Renal cortical epithelial cell (primary cell): ENCODE measurements at regions not wholly inside any gene's neighbourhood (a gene's known extent, or its start where the extent isn't known, plus 50 kb on each side); places are given as distances from the start of the nearest gene placed in this dataset.
"Not testable (repeated sequence)": the region's sequence is repeated elsewhere in the genome, so short reads cannot be mapped to it uniquely, and the experiment has no call there.

ENCODE experiments used
- DNase-seq: peaks from one replicate; pipeline ENCODE4 v3.0.0-alpha.2; 2011; ENCODE audit warnings: low read depth

DNA sequence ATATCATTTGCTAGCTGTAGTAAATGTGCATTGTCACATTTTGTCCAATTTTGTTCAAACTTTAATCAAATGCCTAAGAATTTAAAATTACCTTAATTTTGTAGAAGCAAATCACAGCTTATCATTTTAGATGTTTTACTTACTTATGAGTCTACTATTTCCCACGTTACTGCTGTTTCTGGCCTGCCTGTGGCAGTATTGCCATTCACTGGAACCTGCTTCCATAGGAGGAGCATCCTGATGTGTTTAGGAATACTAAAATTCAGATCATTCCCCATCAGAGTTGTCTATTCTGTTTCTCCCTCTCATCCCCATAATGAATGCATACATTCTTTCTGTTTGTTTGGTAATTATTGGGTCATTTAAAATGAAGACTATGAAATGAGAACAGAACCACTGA lies 119.5 kb upstream of the SNRPN start:
- DNase-seq: no peak

DNA sequence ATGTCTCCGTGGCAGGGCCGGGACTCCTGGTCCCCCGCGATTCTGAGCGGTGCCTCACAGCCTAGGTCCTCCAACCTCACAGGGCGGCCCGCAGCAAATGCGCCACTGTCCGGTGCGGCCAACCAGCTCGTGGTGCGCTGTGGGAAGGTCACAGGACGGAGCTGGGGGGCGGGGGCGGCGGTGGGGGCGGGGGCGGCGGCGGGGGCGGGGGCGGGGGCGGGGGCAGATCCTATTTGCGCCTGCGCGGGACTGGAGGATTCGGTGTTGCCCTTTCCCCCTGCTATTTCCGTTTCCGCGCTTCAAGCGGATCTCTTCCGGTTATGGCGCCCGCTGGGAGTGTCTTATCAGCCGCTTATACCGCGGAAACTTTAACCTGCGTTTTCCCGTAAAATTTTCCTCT lies 106.7 kb upstream of the SNRPN start:
- no peak for DNase-seq

DNA sequence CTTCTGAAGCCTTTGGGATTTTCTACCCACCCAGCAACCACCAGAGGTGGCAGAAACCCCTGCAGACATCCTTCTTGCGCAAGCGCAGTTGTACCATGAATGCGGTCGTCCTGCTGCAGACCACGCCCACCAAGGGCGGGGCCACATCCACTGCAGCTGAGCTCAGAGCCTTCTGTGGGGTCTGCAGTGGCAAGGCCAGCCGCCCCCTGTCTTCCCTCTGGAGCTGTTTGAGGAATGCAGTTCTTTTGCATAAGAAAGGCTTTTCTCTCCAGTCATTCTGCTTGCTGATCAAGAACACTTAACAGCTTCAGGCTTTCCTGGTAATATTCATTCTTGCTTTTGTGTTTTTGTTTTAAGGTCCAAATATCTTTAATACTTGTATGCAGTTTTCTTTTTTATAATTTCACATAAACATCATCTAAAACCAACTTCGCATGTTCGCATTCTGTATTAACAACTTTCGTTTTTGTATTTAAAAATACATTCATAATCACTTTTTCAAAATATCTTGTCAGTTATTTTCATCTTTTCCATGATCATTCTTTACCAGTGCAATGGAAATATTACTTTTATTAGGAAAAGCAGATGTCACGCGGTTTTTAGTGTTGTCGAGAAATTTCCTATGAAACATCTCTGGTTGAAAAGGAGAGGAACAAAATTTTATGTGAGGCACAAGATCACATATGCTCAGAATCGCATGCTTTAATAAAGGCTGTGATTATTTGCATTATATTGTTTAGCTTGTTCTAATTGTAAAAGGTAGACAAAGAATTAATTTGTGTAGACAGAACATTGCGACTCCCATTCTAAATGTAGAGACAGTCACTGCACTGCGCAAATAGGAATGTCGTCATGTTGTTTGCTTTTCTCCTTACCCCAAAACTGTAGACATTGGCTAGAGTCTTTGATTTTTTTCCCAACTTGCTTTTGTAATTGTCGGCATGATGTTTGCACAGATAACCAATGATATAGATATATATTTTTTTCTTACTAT lies 98.1 kb upstream of the SNRPN start:
- DNase-seq: no peak

DNA sequence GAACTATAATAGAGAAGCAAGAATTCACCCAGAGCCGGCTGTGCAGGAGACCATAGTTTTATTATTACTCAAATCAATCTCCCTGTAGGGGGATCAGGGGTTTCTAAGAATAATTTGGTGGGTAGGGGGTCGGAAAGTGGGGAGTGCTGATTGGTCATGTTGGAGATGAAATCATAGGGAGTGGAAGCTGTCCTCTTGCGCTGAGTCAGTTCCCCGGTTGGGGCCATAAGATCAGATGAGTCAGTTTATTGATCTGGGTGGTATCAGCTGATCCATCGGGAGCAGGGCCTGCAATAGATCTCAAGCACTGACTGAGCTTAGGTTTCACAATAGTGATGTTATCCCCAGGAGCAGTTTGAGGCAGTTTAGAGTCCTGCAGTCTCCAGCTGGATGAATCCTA lies 97.0 kb upstream of the SNRPN start:
- DNase-seq: no peak

DNA sequence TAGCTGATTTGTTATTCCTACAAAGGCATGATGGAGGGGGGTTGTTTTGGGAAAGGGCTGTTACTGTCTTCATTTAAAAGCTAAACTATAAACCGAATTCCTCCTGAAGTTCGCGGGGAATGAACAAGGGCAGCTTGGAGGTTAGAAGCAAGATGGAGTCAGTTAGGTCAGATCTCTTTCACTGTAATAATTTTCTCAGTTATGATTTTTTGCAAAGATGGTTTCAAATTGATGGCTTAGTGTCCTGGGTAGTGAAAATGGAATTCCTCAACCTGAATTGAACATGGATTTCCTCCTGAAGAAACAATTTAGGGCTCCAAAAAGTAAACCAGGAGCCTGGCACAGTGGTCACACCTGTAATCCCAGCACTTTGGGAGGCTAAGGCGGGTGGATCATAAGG lies 96.6 kb upstream of the SNRPN start:
- DNase-seq: not testable (repeated sequence)

DNA sequence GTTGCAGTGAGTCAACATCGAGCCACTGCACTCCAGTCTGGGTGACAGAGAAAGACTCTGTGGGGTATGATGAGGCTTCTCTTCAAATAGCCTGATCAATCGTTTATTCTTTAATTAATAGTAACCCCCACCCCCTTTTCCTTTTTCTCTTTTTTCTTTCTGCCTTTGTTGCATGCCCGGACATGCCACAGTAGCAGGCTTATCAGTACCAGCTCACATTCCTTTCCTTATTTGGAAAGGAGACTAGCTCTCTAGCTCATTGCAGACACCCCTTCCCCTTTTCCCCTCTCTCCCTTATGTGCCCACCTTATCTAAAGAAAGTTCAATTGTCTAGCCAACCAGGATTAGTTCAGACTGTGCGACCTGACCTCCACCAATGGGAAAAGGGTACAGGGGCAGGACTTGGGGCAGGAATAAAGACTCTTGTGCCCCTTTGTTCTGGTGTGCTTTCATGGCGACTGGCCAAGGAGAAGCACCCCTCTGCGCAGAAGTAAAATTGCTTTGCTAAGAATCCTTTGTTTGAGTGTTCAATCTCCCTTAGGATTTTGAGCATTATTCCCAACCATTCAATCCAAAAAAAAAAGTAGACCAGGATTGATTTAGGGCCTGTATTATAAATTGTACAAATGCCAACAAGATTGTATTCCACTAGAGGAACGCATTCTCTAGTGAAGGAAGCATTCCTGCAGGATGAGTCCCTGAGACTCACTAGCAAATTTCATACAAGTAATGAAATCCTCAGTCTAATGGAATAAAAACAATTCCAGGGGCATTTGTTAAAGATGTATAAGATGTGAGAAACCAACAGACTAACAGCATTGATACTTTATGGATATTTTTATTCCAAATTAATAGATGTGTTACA lies 95.8 kb upstream of the SNRPN start:
- DNase-seq: no peak

DNA sequence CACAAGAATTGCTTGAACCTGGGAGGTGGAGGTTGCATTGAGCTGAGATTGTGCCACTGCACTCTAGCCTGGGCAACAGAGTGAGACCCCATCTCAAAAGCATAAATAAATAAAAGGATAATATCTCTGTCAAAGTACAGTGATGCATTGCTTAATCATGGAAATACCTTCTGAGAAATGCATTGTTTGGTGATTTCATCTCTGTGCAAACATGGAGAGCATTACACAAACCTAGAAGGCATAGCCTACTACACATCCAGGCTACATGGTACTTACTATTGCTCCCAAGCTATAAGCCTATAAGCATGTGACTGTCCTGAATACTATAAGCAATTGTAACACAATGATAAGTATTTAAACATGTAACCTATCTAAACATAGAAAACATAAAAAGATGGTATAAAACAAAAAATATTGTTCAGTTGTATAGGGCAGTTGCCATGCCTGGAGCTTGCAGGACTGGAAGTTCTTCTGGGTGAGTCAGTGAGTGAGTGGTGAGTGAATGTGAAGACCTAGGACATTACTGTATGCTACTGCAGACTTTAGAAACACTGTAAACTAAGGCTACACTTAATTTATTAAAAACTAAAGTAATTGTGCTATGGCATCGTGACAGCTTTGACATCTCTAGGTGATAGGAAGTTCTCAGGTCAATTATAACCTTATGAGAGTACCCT lies 93.6 kb upstream of the SNRPN start:
- DNase-seq: no peak

DNA sequence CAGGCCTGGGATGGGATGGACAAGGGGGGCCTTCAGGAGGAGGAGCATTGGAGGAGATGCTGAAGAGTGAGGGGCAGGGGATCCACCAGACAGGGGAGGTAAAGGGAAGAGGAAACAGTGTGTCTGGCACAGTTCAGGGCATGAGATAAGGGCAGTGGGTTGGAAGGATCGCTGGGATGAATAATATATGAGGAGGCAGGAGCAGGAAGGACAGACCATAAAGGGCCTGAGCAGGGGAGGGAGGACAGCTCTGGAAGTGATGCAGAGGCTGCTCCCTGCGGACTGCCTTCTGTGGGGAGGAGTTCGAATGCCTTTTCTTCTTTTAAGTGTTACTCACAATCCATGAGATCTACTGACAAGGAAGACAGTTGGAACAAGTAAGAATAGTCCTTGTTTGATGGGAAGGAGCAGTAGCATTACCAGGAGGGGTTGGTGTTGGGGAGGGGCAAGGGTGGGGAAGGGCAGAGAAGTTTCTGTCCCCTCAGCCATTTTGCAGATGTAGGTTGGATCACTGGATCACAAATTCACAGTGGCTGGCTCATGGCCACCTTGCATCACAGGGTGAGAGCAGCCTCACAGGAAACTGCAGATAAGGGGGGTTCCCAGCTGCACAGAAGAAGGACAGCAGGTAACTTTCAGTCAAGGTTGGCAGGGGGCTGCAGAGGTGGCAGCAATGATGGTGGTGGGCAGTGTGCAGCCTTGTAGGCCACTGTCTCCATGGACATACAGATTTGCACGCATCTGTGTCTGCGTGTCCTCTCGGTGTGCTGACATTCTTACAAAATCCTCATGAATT lies 91.9 kb upstream of the SNRPN start:
- DNase-seq: no peak

DNA sequence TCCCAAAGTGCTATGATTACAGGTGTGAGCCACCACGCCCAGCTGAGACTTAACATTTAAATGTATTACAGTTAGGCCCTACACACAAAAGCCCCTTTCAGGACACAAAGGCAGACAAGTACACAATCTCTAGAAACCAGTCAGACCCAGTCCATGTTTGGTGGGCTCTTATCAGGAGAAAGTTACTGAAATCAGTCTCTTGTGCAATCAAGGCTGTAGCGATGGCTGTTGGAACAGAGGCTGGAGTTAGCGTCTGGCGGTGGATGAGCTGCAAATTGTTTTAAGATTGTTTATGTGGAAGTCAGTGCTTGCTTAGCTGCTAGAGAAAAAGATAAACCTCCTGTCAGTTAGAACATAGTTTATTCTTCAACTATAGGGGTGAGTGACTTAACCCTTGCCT lies 89.5 kb upstream of the SNRPN start:
- DNase-seq: no peak

DNA sequence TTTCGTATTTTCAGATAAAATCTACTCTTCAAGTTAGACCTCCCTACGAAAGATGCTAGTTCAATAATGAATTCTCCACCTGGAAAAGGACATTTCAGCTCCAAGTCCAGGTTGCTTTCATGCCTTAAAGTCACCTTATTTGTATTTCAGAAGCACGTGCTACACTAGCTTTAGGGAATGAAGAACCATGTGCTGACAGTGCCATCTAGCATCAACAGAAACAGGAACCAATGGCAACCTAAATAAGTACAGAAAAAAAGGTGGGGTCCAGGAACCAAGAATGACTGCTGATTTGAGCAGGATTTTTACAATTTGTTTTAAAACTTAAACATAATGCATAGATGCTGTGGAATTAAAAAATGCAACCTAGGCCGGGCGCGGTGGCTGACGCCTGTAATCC lies 77.6 kb upstream of the SNRPN start:
- DNase-seq: no peak

DNA sequence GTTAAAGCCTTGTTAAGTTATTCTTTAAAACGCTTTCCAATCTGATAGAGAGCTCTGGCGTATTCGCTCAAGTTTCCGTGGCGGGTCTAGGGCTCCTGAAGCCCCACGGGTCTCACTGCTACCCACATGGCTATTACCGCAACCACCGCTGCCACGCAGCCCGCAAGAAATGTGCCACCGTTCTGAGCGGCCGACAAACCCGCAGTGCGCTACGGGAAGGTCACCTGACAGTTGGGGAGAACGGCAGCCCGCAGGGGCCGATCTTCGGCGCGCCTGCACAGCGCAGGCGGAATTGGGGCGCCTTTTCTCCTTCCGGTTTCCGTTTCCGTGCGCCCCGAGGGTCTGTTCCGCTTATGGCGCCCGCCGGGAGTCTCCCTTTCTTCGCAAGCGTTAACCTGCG lies 76.6 kb upstream of the SNRPN start:
- no peak for DNase-seq

DNA sequence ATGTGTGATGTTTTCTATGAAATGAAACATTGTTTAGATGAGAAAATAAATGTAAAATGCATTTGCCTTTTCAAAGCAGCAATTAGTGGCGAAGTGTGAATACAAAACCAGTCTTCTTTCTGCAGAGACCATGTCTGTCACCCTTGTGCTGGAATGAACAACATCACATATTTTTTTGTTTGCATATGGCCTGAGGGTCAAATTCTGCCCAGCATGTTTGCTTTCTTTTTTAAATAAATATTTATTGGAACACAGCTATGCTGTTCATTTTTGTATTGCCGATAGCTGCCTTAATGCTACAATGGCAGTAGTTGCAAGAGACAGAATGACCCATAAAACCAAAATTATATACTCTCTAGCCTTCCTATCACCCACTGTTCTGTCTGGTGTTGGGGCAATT lies 75.3 kb upstream of the SNRPN start:
- DNase-seq: no peak

DNA sequence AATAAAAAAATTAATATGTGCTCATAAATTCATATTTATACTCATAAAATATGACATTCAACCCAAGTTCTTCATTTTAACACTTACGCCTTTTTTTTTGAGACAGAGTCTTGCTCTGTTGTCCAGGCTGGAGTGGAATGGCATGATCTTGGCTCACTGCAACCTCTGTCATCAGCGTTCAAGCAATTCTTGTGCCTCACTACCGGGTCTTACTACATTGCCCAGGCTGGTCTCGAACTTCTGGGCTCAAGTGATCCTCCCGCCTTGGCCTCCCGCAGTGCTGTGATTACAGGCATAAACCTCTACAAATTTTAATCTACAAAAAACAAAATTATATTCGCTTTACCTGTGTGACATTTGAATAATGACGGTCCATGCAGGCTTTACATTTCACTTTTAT lies 74.1 kb upstream of the SNRPN start:
- DNase-seq: no peak

DNA sequence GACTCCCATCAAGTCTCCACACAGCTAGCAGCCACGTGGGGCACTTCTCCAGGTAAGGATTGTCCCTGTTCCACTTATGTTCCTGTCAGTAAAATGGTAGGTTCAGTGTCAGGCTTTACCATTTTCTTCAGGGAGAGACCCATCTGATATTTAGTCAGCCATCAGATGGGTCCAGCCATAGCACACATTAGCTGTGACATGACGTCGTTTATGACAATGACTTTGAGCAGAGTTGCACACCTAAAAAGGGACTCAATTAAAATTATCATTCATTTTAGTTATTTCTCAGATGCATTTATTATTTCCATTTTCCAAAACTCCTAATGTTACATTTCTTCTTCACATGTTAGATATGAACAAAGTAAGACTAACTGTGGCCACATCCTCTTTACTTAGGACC lies 68.2 kb upstream of the SNRPN start:
- DNase-seq: no peak

DNA sequence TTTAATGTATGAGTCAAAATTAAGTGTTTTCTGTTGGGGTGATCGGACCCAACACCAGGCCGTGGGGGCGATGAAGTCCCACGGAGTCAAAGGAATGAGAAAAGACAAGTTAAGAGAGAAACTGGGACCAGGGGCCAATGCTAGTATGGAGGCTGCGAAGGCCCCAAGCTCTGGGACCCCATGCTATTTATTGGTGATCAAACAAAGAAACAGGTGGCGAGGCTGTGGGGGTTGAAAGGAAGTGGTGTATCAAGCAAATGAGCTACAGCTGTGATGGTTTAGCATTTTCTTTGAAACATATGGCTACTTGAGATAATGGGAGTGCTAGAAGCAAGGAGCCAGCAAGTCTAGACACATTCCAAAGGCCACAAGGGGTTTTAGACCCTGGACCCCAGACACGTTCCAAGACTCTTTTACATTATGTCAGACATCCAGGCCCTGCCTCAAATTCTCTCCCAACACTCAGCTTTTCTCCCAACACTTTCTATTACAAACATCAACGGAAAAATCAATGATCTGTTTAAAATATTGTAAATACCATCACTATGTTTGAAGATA lies 56.0 kb upstream of the SNRPN start:
- no peak for DNase-seq

DNA sequence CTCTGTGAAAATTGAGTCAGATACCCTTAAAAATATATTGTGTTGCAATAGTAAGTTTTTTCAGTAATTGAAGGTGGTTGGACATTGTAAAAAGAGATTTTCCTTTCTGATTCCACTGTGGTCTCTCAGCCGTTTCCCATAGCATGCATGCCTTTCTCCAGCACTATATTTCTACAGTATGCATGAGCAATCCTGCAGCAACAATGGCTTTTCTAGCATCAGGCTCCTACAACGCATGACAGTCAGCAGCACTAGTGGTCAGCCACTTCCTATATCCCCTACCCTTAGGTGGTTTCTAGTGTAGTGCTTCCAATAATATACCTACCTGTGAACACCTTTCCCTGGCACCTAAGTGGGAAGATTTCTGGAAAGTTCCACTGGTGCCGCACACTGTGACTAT lies 55.4 kb upstream of the SNRPN start:
- no peak for DNase-seq

DNA sequence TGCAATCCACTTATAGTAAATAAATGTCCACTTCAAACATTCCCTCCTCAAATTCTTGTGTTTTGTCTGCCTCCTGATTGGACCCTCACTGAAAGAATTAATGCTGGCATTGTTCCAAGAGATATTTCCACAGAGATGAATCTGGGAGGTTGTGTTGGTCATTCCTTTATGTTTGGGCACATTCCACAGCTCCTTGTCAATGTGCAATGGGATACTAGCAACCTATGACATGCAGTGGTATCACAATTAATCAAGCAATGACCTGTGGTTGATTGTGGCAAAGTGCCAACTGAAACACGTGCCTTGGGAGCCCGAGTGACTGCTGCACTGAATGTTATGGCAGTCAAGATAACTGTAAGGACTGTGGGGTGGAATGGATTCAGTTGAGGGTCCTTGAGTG lies 55.0 kb upstream of the SNRPN start:
- DNase-seq: no peak

DNA sequence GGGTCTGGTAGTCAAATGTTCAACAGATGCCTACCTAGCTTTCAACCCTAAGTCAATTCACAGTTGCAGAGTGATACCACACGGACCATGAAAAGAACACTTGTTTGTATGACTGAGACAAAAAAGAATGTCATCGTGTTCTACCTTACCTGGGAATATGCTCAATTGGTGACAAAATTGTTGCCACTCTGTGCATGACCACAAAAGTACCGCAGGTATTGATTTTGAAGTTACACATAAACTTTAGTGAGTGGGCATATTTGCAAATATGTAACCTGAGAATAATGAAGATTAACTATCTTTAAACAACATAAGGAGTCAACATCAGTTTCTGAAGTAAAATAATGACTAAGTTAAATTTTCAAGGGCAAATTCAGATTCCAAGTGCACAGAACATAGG lies 53.4 kb upstream of the SNRPN start:
- DNase-seq: no peak
